HUES6 (cell line): ENCODE measurements at regions not wholly inside any gene's neighbourhood (a gene's known extent, or its start where the extent isn't known, plus 50 kb on each side); places are given as distances from the start of the nearest gene placed in this dataset.

ENCODE experiments used
- H3K27ac ChIP-seq: 2 replicates; pipeline ENCODE4 v1.7.0; 2013; ENCODE audit warnings: low read depth, mild to moderate bottlenecking, low read length, inconsistent platforms
- H3K27me3 ChIP-seq: 2 replicates; pipeline ENCODE4 v1.6.1; 2013; ENCODE audit warnings: low read length; ENCODE audit not compliant: control insufficient read depth, insufficient read depth
- H3K36me3 ChIP-seq: 2 replicates; pipeline ENCODE4 v1.6.1; 2013; ENCODE audit warnings: low read length; ENCODE audit not compliant: control insufficient read depth, insufficient read depth
- H3K4me1 ChIP-seq: 2 replicates; pipeline ENCODE4 v1.6.1; 2013; ENCODE audit warnings: low read length; ENCODE audit not compliant: control insufficient read depth, insufficient read depth
- H3K4me3 ChIP-seq: 2 replicates; pipeline ENCODE4 v1.5.1; 2013; ENCODE audit warnings: low read depth, low read length
- H3K9ac ChIP-seq: one replicate; pipeline ENCODE4 v1.6.1; 2013; ENCODE audit warnings: mild to moderate bottlenecking, low read length
- H3K9me3 ChIP-seq: 2 replicates; pipeline ENCODE4 v1.6.1; 2013; ENCODE audit warnings: low read depth, low read length; ENCODE audit not compliant: control insufficient read depth, insufficient read depth

GRCh38 chr13:48761256-48761655 lies 107.5 kb downstream of the CYSLTR2 start:
- no peaks in the 10 kb centered on the region for H3K27me3 ChIP-seq
- H3K9me3 ChIP-seq, result peaks cover 32% of the 10 kb centered on the region; the same call in 1 of the 2 replicates
- H3K4me3 ChIP-seq, result no peak overlapping the region
- no peak overlapping the region for H3K9ac ChIP-seq
- H3K36me3 ChIP-seq, result no peaks in the 10 kb centered on the region
- H3K4me1 ChIP-seq, result no peaks in the 10 kb centered on the region
- no peak overlapping the region for H3K27ac ChIP-seq

- H3K36me3 ChIP-seq, result no peaks in the 10 kb centered on the region
- H3K27ac ChIP-seq, result no peak overlapping the region
- H3K4me1 ChIP-seq, result peaks cover 4% of the 10 kb centered on the region; the same call in 1 of the 2 replicates
- peaks cover 16% of the 10 kb centered on the region for H3K9me3 ChIP-seq
- no peak overlapping the region for H3K9ac ChIP-seq
- H3K27me3 ChIP-seq, result no peaks in the 10 kb centered on the region
- H3K4me3 ChIP-seq, result no peak overlapping the region
These were observed 115.5 kb downstream of the CYSLTR2 start for GRCh38 chr13:48769107-48769704.

- H3K4me1 ChIP-seq, result peaks cover 4% of the 10 kb centered on the region; the same call in 1 of the 2 replicates
- no peak overlapping the region for H3K4me3 ChIP-seq
- no peaks in the 10 kb centered on the region for H3K27me3 ChIP-seq
- no peaks in the 10 kb centered on the region for H3K36me3 ChIP-seq
- H3K9ac ChIP-seq, result no peak overlapping the region
- peaks cover 12% of the 10 kb centered on the region for H3K9me3 ChIP-seq
- H3K27ac ChIP-seq, result no peak overlapping the region
These were observed 116.6 kb downstream of the CYSLTR2 start for GRCh38 chr13:48770372-48770771.

GRCh38 chr13:48772908-48773307 lies 119.2 kb downstream of the CYSLTR2 start:
- Histone ChIP-seq H3K27ac (no peak overlapping the region), H3K36me3 (no peaks in the 10 kb centered on the region), H3K4me1 (peaks cover 4% of the 10 kb centered on the region; the same call in 1 of the 2 replicates), H3K4me3 (no peak overlapping the region), H3K9me3 (peaks cover 3% of the 10 kb centered on the region; the same call in 1 of the 2 replicates), H3K9ac (no peak overlapping the region), H3K27me3 (no peaks in the 10 kb centered on the region)

- no peaks in the 10 kb centered on the region for H3K36me3 ChIP-seq
- no peaks in the 10 kb centered on the region for H3K27me3 ChIP-seq
- H3K27ac ChIP-seq, result no peak overlapping the region
- peaks cover 2% of the 10 kb centered on the region; the same call in 1 of the 2 replicates for H3K9me3 ChIP-seq
- H3K9ac ChIP-seq, result no peak overlapping the region
- peaks cover 4% of the 10 kb centered on the region; the same call in 1 of the 2 replicates for H3K4me1 ChIP-seq
- no peak overlapping the region for H3K4me3 ChIP-seq
These were observed 120.0 kb downstream of the CYSLTR2 start for GRCh38 chr13:48773531-48774275.

- Histone ChIP-seq H3K27ac (no peak overlapping the region), H3K36me3 (no peaks in the 10 kb centered on the region), H3K4me1 (peaks cover 4% of the 10 kb centered on the region; the same call in 1 of the 2 replicates), H3K9ac (no peak overlapping the region), H3K4me3 (no peak overlapping the region), H3K9me3 (peaks cover 11% of the 10 kb centered on the region), H3K27me3 (no peaks in the 10 kb centered on the region)
These were observed 121.6 kb downstream of the CYSLTR2 start for GRCh38 chr13:48775285-48775684.

- Histone ChIP-seq H3K4me3 (no peak overlapping the region), H3K4me1 (peaks cover 4% of the 10 kb centered on the region; the same call in 1 of the 2 replicates), H3K27me3 (no peaks in the 10 kb centered on the region), H3K9me3 (peaks cover 12% of the 10 kb centered on the region), H3K27ac (no peak overlapping the region), H3K9ac (no peak overlapping the region), H3K36me3 (no peaks in the 10 kb centered on the region)
These were observed 122.1 kb downstream of the CYSLTR2 start for GRCh38 chr13:48775804-48776203.

GRCh38 chr13:48776401-48776800 lies 122.7 kb downstream of the CYSLTR2 start:
- no peaks in the 10 kb centered on the region for H3K36me3 ChIP-seq
- H3K4me1 ChIP-seq, result peaks cover 4% of the 10 kb centered on the region; the same call in 1 of the 2 replicates
- H3K27me3 ChIP-seq, result no peaks in the 10 kb centered on the region
- no peak overlapping the region for H3K27ac ChIP-seq
- no peak overlapping the region for H3K4me3 ChIP-seq
- H3K9ac ChIP-seq, result no peak overlapping the region
- H3K9me3 ChIP-seq, result peaks cover 14% of the 10 kb centered on the region

- no peaks in the 10 kb centered on the region for H3K36me3 ChIP-seq
- H3K4me3 ChIP-seq, result no peak overlapping the region
- no peaks in the 10 kb centered on the region for H3K27me3 ChIP-seq
- H3K9me3 ChIP-seq, result peaks cover 21% of the 10 kb centered on the region
- no peaks in the 10 kb centered on the region for H3K4me1 ChIP-seq
- no peak overlapping the region for H3K9ac ChIP-seq
- no peak overlapping the region for H3K27ac ChIP-seq
These were observed 124.9 kb downstream of the CYSLTR2 start for GRCh38 chr13:48778610-48779009.

- no peak overlapping the region for H3K27ac ChIP-seq
- no peaks in the 10 kb centered on the region for H3K27me3 ChIP-seq
- H3K9ac ChIP-seq, result no peak overlapping the region
- no peaks in the 10 kb centered on the region for H3K4me1 ChIP-seq
- no peak overlapping the region for H3K4me3 ChIP-seq
- H3K9me3 ChIP-seq, result peaks cover 21% of the 10 kb centered on the region
- H3K36me3 ChIP-seq, result no peaks in the 10 kb centered on the region
These were observed 127.1 kb downstream of the CYSLTR2 start for GRCh38 chr13:48780713-48781341.

GRCh38 chr13:48782429-48782840 lies 128.7 kb downstream of the CYSLTR2 start:
- Histone ChIP-seq H3K27ac (no peak overlapping the region), H3K36me3 (no peaks in the 10 kb centered on the region), H3K9ac (no peak overlapping the region), H3K4me1 (no peaks in the 10 kb centered on the region), H3K27me3 (no peaks in the 10 kb centered on the region), H3K9me3 (peaks cover 21% of the 10 kb centered on the region), H3K4me3 (no peak overlapping the region)
